GM23338 (cell line): ENCODE measurements at regions not wholly inside any gene's neighbourhood (a gene's known extent, or its start where the extent isn't known, plus 50 kb on each side); places are given as distances from the start of the nearest gene placed in this dataset.

ENCODE experiments used
- ATAC-seq: fragments of 200-7000 bp; cut with Tn5 transposase; 3 replicates; pipeline ENCODE4 v1.9.1; 2020
- DNase-seq: peaks from one replicate; pipeline ENCODE4 v3.0.0-alpha.2; 2015; ENCODE audit warnings: low spot score
- H2AFZ ChIP-seq: fragments of 200-600 bp; sonication (generic); 2 replicates; pipeline ENCODE4 v1.8.0; 2016; ENCODE audit warnings: antibody characterized with exemption, mild to moderate bottlenecking, moderate library complexity
- H3F3A ChIP-seq: fragments of 200-600 bp; sonication (generic); replicated peaks from 2 replicates; pipeline ENCODE4 v1.8.0; 2017; ENCODE audit warnings: antibody characterized with exemption, mixed run types, low read depth
- H3K27ac ChIP-seq: fragments of 200-600 bp; sonication (generic); 2 replicates; pipeline ENCODE4 v1.6.1; 2016; ENCODE audit warnings: low read depth
- H3K27me3 ChIP-seq: fragments of 200-600 bp; sonication (generic); 2 replicates; pipeline ENCODE4 v1.8.0; 2016; ENCODE audit warnings: mild to moderate bottlenecking, mixed run types, moderate library complexity; ENCODE audit not compliant: insufficient read depth
- H3K36me3 ChIP-seq: fragments of 200-600 bp; sonication (generic); 2 replicates; pipeline ENCODE4 v1.8.0; 2016; ENCODE audit warnings: mild to moderate bottlenecking; ENCODE audit not compliant: insufficient read depth
- H3K4me1 ChIP-seq: fragments of 200-600 bp; sonication (generic); 2 replicates; pipeline ENCODE4 v1.8.0; 2016; ENCODE audit warnings: mild to moderate bottlenecking, moderate library complexity; ENCODE audit not compliant: insufficient read depth
- H3K4me2 ChIP-seq: fragments of 200-600 bp; sonication (generic); 2 replicates; pipeline ENCODE4 v1.7.1; 2017; ENCODE audit warnings: mixed run types
- H3K4me3 ChIP-seq: fragments of 200-600 bp; sonication (generic); 2 replicates; pipeline ENCODE4 v1.6.1; 2016; ENCODE audit warnings: mixed run types
- H3K79me2 ChIP-seq: fragments of 200-600 bp; sonication (generic); replicated peaks from 2 replicates; pipeline ENCODE4 v1.8.0; 2017; ENCODE audit warnings: mild to moderate bottlenecking; ENCODE audit not compliant: insufficient read depth
- H3K9me2 ChIP-seq: fragments of 200-600 bp; sonication (generic); 2 replicates; pipeline ENCODE4 v1.8.0; 2017; ENCODE audit not compliant: insufficient read depth
- H4K20me1 ChIP-seq: fragments of 200-600 bp; sonication (generic); replicated peaks from 2 replicates; pipeline ENCODE4 v1.8.0; 2017; ENCODE audit warnings: mild to moderate bottlenecking; ENCODE audit not compliant: insufficient read depth
- H3K27ac Mint-ChIP-seq: 2 replicates; pipeline ENCODE4 v1.8.0; 2020; ENCODE audit warnings: inconsistent platforms, mild to moderate bottlenecking, moderate library complexity, mixed read lengths
- H3K27me3 Mint-ChIP-seq: 3 replicates; pipeline ENCODE4 v1.8.0; 2022; ENCODE audit warnings: low read depth, mild to moderate bottlenecking, moderate library complexity, mixed read lengths, inconsistent platforms; ENCODE audit not compliant: insufficient read depth, poor library complexity
- H3K36me3 Mint-ChIP-seq: 3 replicates; pipeline ENCODE4 v1.8.0; 2021; ENCODE audit warnings: low read depth, mild to moderate bottlenecking, inconsistent platforms, moderate library complexity, mixed read lengths
- H3K4me1 Mint-ChIP-seq: 3 replicates; pipeline ENCODE4 v1.8.0; 2020; ENCODE audit warnings: mild to moderate bottlenecking, inconsistent platforms, mixed read lengths
- H3K4me3 Mint-ChIP-seq: 3 replicates; pipeline ENCODE4 v1.8.0; 2021; ENCODE audit warnings: moderate library complexity, mild to moderate bottlenecking, inconsistent platforms, mixed read lengths
- H3K9me3 Mint-ChIP-seq: 3 replicates; pipeline ENCODE4 v1.8.0; 2020; ENCODE audit warnings: moderate library complexity, mild to moderate bottlenecking, inconsistent platforms, mixed read lengths
- CREB1 ChIP-seq: fragments of 250-450 bp; sonication (Bioruptor Pico); IDR thresholded peaks from 2 replicates; pipeline ENCODE4 v1.5.0; 2020; ENCODE audit warnings: low read depth, mild to moderate bottlenecking, moderate library complexity
- EZH2 ChIP-seq: fragments of 200-600 bp; sonication (generic); IDR thresholded peaks from one replicate; pipeline ENCODE4 v1.8.0; 2017; ENCODE audit warnings: antibody characterized with exemption, mild to moderate bottlenecking, low read depth; ENCODE audit not compliant: unreplicated experiment
- EZH2phosphoT487 ChIP-seq: fragments of 200-600 bp; sonication (generic); IDR thresholded peaks from one replicate; pipeline ENCODE4 v1.8.1; 2018; ENCODE audit warnings: antibody characterized with exemption; ENCODE audit not compliant: unreplicated experiment
- JUNB ChIP-seq: IDR thresholded peaks from one replicate; pipeline ENCODE4 v1.6.1; 2016; ENCODE audit warnings: antibody characterized with exemption; ENCODE audit not compliant: unreplicated experiment
- NANOG ChIP-seq: IDR thresholded peaks from 2 replicates; pipeline ENCODE4 v1.6.1; 2016; ENCODE audit warnings: antibody characterized with exemption, borderline replicate concordance
- POLR2AphosphoS5 ChIP-seq: IDR thresholded peaks from 2 replicates; pipeline ENCODE4 v1.6.1; 2016; ENCODE audit warnings: antibody characterized with exemption, low read depth
- STAT1 ChIP-seq: IDR thresholded peaks from one replicate; pipeline ENCODE4 v1.6.1; 2016; ENCODE audit warnings: antibody characterized with exemption; ENCODE audit not compliant: unreplicated experiment
- ZNF114 ChIP-seq: fragments of 250-450 bp; sonication (Bioruptor Pico); IDR thresholded peaks from 2 replicates; pipeline ENCODE4 v1.5.0; 2020; ENCODE audit warnings: mild to moderate bottlenecking, moderate library complexity
- ZNF331 ChIP-seq: fragments of 250-450 bp; sonication (Bioruptor Pico); IDR thresholded peaks from 2 replicates; pipeline ENCODE4 v1.5.0; 2020; ENCODE audit warnings: low read depth, mild to moderate bottlenecking, moderate library complexity
- TF ChIP-seq, protein P1 (sequence below), 2 experiments: fragments of 200-600 bp in 1 of 2; sonication (generic) in 1 of 2; conservative IDR thresholded peaks; 2 replicates each; pipeline versions ENCODE4 v1.5.1 to v1.6.1; 2016 to 2017; ENCODE audit warnings: antibody characterized with exemption in 2 of 2, low read depth in 2 of 2, mild to moderate bottlenecking in 2 of 2, moderate library complexity in 1 of 2
- TF ChIP-seq, protein P2 (sequence below): IDR thresholded peaks from 2 replicates; pipeline ENCODE4 v1.6.1; 2016; ENCODE audit warnings: antibody characterized with exemption
- TF ChIP-seq, protein P3 (sequence below): fragments of 250-450 bp; sonication (Bioruptor Pico); IDR thresholded peaks from 2 replicates; pipeline ENCODE4 v1.5.0; 2020; ENCODE audit warnings: mild to moderate bottlenecking, moderate library complexity
- TF ChIP-seq, protein P4 (sequence below): IDR thresholded peaks from one replicate; pipeline ENCODE4 v1.6.1; 2018; ENCODE audit warnings: antibody characterized with exemption; ENCODE audit not compliant: unreplicated experiment

- Histone ChIP-seq H3K36me3 (no peaks in the 10 kb centered on the region), H3K27me3 (no peaks in the 10 kb centered on the region), H3K27ac (no peak overlapping the region), H3K4me3 (no peak overlapping the region), H3K4me2 (no peak overlapping the region), H3F3A (no peaks in the 10 kb centered on the region), H2AFZ (no peak overlapping the region), H3K9me2 (no peaks in the 10 kb centered on the region; the same call in 1 of the 2 replicates), H4K20me1 (no peaks in the 10 kb centered on the region), H3K79me2 (no peaks in the 10 kb centered on the region), H3K4me1 (no peaks in the 10 kb centered on the region)
- peaks cover 1% of the 10 kb centered on the region; the same call in 1 of the 3 replicates for H3K4me1 Mint-ChIP-seq
- H3K4me3 Mint-ChIP-seq: no peak overlapping the region
- H3K27me3 Mint-ChIP-seq: no peaks in the 10 kb centered on the region
- H3K36me3 Mint-ChIP-seq: no peaks in the 10 kb centered on the region
- no peak for ATAC-seq
- no peak overlapping the region for H3K27ac Mint-ChIP-seq
- H3K9me3 Mint-ChIP-seq: no peaks in the 10 kb centered on the region
- no peak for TF ChIP-seq JUNB
- TF ChIP-seq, protein P1, sequence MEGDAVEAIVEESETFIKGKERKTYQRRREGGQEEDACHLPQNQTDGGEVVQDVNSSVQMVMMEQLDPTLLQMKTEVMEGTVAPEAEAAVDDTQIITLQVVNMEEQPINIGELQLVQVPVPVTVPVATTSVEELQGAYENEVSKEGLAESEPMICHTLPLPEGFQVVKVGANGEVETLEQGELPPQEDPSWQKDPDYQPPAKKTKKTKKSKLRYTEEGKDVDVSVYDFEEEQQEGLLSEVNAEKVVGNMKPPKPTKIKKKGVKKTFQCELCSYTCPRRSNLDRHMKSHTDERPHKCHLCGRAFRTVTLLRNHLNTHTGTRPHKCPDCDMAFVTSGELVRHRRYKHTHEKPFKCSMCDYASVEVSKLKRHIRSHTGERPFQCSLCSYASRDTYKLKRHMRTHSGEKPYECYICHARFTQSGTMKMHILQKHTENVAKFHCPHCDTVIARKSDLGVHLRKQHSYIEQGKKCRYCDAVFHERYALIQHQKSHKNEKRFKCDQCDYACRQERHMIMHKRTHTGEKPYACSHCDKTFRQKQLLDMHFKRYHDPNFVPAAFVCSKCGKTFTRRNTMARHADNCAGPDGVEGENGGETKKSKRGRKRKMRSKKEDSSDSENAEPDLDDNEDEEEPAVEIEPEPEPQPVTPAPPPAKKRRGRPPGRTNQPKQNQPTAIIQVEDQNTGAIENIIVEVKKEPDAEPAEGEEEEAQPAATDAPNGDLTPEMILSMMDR (conservative IDR thresholded peaks at IDR 0.05; ENCODE audit: low read depth in 2 of 2): no peak
- no peak for TF ChIP-seq EZH2phosphoT487
- no peak for TF ChIP-seq NANOG
- no peak for TF ChIP-seq ZNF114 (CRISPR knock-in tag)
- TF ChIP-seq, protein P2, sequence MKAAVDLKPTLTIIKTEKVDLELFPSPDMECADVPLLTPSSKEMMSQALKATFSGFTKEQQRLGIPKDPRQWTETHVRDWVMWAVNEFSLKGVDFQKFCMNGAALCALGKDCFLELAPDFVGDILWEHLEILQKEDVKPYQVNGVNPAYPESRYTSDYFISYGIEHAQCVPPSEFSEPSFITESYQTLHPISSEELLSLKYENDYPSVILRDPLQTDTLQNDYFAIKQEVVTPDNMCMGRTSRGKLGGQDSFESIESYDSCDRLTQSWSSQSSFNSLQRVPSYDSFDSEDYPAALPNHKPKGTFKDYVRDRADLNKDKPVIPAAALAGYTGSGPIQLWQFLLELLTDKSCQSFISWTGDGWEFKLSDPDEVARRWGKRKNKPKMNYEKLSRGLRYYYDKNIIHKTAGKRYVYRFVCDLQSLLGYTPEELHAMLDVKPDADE: no peak
- TF ChIP-seq CREB1 (CRISPR knock-in tag): no peak
- TF ChIP-seq EZH2: no peak
- TF ChIP-seq STAT1: no peak
- no peak for TF ChIP-seq ZNF331 (CRISPR knock-in tag)
- TF ChIP-seq, protein P3, sequence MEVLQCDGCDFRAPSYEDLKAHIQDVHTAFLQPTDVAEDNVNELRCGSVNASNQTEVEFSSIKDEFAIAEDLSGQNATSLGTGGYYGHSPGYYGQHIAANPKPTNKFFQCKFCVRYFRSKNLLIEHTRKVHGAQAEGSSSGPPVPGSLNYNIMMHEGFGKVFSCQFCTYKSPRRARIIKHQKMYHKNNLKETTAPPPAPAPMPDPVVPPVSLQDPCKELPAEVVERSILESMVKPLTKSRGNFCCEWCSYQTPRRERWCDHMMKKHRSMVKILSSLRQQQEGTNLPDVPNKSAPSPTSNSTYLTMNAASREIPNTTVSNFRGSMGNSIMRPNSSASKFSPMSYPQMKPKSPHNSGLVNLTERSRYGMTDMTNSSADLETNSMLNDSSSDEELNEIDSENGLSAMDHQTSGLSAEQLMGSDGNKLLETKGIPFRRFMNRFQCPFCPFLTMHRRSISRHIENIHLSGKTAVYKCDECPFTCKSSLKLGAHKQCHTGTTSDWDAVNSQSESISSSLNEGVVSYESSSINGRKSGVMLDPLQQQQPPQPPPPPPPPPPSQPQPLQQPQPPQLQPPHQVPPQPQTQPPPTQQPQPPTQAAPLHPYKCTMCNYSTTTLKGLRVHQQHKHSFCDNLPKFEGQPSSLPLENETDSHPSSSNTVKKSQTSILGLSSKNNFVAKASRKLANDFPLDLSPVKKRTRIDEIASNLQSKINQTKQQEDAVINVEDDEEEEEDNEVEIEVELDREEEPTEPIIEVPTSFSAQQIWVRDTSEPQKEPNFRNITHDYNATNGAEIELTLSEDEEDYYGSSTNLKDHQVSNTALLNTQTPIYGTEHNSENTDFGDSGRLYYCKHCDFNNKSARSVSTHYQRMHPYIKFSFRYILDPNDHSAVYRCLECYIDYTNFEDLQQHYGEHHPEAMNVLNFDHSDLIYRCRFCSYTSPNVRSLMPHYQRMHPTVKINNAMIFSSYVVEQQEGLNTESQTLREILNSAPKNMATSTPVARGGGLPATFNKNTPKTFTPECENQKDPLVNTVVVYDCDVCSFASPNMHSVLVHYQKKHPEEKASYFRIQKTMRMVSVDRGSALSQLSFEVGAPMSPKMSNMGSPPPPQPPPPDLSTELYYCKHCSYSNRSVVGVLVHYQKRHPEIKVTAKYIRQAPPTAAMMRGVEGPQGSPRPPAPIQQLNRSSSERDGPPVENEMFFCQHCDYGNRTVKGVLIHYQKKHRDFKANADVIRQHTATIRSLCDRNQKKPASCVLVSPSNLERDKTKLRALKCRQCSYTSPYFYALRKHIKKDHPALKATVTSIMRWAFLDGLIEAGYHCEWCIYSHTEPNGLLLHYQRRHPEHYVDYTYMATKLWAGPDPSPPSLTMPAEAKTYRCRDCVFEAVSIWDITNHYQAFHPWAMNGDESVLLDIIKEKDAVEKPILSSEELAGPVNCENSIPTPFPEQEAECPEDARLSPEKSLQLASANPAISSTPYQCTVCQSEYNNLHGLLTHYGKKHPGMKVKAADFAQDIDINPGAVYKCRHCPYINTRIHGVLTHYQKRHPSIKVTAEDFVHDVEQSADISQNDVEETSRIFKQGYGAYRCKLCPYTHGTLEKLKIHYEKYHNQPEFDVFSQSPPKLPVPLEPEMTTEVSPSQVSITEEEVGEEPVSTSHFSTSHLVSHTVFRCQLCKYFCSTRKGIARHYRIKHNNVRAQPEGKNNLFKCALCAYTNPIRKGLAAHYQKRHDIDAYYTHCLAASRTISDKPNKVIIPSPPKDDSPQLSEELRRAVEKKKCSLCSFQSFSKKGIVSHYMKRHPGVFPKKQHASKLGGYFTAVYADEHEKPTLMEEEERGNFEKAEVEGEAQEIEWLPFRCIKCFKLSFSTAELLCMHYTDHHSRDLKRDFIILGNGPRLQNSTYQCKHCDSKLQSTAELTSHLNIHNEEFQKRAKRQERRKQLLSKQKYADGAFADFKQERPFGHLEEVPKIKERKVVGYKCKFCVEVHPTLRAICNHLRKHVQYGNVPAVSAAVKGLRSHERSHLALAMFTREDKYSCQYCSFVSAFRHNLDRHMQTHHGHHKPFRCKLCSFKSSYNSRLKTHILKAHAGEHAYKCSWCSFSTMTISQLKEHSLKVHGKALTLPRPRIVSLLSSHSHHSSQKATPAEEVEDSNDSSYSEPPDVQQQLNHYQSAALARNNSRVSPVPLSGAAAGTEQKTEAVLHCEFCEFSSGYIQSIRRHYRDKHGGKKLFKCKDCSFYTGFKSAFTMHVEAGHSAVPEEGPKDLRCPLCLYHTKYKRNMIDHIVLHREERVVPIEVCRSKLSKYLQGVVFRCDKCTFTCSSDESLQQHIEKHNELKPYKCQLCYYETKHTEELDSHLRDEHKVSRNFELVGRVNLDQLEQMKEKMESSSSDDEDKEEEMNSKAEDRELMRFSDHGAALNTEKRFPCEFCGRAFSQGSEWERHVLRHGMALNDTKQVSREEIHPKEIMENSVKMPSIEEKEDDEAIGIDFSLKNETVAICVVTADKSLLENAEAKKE (CRISPR knock-in tag): no peak
- no peak for TF ChIP-seq POLR2AphosphoS5
- TF ChIP-seq, protein P4, sequence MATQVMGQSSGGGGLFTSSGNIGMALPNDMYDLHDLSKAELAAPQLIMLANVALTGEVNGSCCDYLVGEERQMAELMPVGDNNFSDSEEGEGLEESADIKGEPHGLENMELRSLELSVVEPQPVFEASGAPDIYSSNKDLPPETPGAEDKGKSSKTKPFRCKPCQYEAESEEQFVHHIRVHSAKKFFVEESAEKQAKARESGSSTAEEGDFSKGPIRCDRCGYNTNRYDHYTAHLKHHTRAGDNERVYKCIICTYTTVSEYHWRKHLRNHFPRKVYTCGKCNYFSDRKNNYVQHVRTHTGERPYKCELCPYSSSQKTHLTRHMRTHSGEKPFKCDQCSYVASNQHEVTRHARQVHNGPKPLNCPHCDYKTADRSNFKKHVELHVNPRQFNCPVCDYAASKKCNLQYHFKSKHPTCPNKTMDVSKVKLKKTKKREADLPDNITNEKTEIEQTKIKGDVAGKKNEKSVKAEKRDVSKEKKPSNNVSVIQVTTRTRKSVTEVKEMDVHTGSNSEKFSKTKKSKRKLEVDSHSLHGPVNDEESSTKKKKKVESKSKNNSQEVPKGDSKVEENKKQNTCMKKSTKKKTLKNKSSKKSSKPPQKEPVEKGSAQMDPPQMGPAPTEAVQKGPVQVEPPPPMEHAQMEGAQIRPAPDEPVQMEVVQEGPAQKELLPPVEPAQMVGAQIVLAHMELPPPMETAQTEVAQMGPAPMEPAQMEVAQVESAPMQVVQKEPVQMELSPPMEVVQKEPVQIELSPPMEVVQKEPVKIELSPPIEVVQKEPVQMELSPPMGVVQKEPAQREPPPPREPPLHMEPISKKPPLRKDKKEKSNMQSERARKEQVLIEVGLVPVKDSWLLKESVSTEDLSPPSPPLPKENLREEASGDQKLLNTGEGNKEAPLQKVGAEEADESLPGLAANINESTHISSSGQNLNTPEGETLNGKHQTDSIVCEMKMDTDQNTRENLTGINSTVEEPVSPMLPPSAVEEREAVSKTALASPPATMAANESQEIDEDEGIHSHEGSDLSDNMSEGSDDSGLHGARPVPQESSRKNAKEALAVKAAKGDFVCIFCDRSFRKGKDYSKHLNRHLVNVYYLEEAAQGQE: no peak
- no peak for DNase-seq
Measured at GRCh38 chr1:81008293-81008692, 792.4 kb upstream of the ADGRL2 start.
